Osteoblast (primary cell): ENCODE measurements at regions not wholly inside any gene's neighbourhood (a gene's known extent, or its start where the extent isn't known, plus 50 kb on each side); places are given as distances from the start of the nearest gene placed in this dataset.
A peak's percentile ranks its signal among the peaks of the same experiment; 100 is the strongest.
"Not testable (repeated sequence)": the region's sequence is repeated elsewhere in the genome, so short reads cannot be mapped to it uniquely, and the experiment has no call there.

Experiments
- DNase-seq: peaks from one replicate; pipeline ENCODE4 v3.0.0; 2011; ENCODE audit warnings: low spot score, mixed read lengths; ENCODE audit not compliant: insufficient read length; ENCODE audit errors: missing footprints
- H2AFZ ChIP-seq: 2 replicates; pipeline ENCODE4 v1.6.0; 2011; ENCODE audit warnings: mild to moderate bottlenecking, low read length
- H3K27ac ChIP-seq: 2 replicates; pipeline ENCODE4 v1.5.1; 2011; ENCODE audit warnings: mild to moderate bottlenecking, low read depth, low read length, moderate library complexity
- H3K27me3 ChIP-seq: 2 replicates; pipeline ENCODE4 v1.6.0; 2012; ENCODE audit warnings: mild to moderate bottlenecking, control low read depth, inconsistent platforms, low read length, moderate library complexity; ENCODE audit not compliant: insufficient read depth
- H3K36me3 ChIP-seq: 2 replicates; pipeline ENCODE4 v1.5.1; 2011; ENCODE audit warnings: mild to moderate bottlenecking, low read length, control low read depth, moderate library complexity; ENCODE audit not compliant: insufficient read depth
- H3K4me1 ChIP-seq: 2 replicates; pipeline ENCODE4 v1.5.1; 2011; ENCODE audit warnings: mild to moderate bottlenecking, low read length, control low read depth, moderate library complexity; ENCODE audit not compliant: insufficient read depth
- H3K4me2 ChIP-seq: 2 replicates; pipeline ENCODE4 v1.6.0; 2011; ENCODE audit warnings: mild to moderate bottlenecking, low read length; ENCODE audit not compliant: insufficient read depth
- H3K4me3 ChIP-seq: fragments of 200-600 bp; sonication (generic); 3 replicates; pipeline ENCODE4 v1.5.1; 2012; ENCODE audit warnings: mild to moderate bottlenecking, low read length, inconsistent platforms; ENCODE audit not compliant: insufficient read depth
- H3K79me2 ChIP-seq: 2 replicates; pipeline ENCODE4 v1.6.0; 2012; ENCODE audit warnings: mild to moderate bottlenecking, low read length, control low read depth, inconsistent platforms; ENCODE audit not compliant: insufficient read depth
- H3K9me3 ChIP-seq: 2 replicates; pipeline ENCODE4 v1.5.1; 2011; ENCODE audit warnings: low read depth, low read length, control low read depth
- H4K20me1 ChIP-seq: 2 replicates; pipeline ENCODE4 v1.6.0; 2012; ENCODE audit warnings: mild to moderate bottlenecking, low read length, control low read depth; ENCODE audit not compliant: insufficient read depth
- TF ChIP-seq, protein P1 (sequence below): IDR thresholded peaks from 2 replicates; pipeline ENCODE4 v1.5.1; 2011; ENCODE audit warnings: mild to moderate bottlenecking, low read depth, low read length, moderate library complexity; ENCODE audit errors: extremely low read depth

DNA sequence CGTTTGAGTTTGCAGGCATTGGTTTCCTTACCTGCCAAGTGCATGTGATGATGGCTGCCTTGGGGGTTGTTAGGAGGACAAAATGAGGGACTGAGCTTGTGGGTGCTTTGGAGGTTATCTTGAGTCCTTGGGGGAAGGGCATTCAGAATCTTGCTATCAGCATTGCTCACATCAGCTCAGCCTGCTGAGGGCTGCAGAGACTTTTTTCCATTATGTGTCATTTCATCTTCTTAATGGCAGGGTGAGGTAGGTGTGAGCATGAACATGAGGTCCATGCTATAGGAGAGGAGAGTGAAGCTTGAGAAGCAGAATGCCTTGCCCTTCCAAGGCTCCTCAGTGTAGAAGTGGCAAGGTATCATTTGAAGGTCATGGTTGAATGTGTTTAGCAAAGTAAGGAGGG, 112.3 kb downstream of the MIAT start:
- Histone ChIP-seq H3K9me3 (no peaks in the 10 kb centered on the region), H3K79me2 (no peaks in the 10 kb centered on the region), H3K4me3 (no peak overlapping the region), H3K4me1 (peaks cover 15% of the 10 kb centered on the region), H4K20me1 (no peaks in the 10 kb centered on the region), H3K27ac (peak overlapping the region; percentile 27), H2AFZ (no peak overlapping the region), H3K4me2 (no peak overlapping the region), H3K27me3 (no peaks in the 10 kb centered on the region), H3K36me3 (no peaks in the 10 kb centered on the region)
- TF ChIP-seq, protein P1, sequence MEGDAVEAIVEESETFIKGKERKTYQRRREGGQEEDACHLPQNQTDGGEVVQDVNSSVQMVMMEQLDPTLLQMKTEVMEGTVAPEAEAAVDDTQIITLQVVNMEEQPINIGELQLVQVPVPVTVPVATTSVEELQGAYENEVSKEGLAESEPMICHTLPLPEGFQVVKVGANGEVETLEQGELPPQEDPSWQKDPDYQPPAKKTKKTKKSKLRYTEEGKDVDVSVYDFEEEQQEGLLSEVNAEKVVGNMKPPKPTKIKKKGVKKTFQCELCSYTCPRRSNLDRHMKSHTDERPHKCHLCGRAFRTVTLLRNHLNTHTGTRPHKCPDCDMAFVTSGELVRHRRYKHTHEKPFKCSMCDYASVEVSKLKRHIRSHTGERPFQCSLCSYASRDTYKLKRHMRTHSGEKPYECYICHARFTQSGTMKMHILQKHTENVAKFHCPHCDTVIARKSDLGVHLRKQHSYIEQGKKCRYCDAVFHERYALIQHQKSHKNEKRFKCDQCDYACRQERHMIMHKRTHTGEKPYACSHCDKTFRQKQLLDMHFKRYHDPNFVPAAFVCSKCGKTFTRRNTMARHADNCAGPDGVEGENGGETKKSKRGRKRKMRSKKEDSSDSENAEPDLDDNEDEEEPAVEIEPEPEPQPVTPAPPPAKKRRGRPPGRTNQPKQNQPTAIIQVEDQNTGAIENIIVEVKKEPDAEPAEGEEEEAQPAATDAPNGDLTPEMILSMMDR = no peak
- DNase-seq = no peak

DNA sequence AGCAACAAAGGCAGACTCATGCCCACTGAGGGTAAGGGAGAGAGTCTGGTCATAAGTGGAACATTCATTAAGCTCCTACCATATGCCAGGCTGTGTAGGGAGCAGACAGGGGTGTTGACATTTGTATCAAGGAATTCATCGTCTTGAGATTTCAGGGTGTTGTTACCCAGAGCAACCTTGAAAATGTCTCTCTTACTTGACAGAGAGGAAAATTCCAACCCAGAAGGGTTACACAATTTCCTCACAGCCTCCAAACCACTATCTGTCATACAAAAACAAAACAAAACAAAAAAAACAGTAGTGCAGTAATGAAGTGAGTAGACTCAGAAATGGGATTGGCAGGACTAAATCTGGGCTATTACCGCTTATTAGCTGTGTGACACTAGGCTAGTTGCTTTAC, 113.2 kb downstream of the MIAT start:
- H3K9me3 ChIP-seq = no peaks in the 10 kb centered on the region
- TF ChIP-seq, protein P1 = no peak
- no peak overlapping the region for H3K4me2 ChIP-seq
- H3K79me2 ChIP-seq = no peaks in the 10 kb centered on the region
- H3K4me3 ChIP-seq = no peak overlapping the region
- H3K27ac ChIP-seq = no peak overlapping the region
- H3K36me3 ChIP-seq = no peaks in the 10 kb centered on the region
- no peak for DNase-seq
- no peaks in the 10 kb centered on the region for H4K20me1 ChIP-seq
- no peaks in the 10 kb centered on the region for H3K27me3 ChIP-seq
- H2AFZ ChIP-seq = no peak overlapping the region
- peaks cover 15% of the 10 kb centered on the region for H3K4me1 ChIP-seq

DNA sequence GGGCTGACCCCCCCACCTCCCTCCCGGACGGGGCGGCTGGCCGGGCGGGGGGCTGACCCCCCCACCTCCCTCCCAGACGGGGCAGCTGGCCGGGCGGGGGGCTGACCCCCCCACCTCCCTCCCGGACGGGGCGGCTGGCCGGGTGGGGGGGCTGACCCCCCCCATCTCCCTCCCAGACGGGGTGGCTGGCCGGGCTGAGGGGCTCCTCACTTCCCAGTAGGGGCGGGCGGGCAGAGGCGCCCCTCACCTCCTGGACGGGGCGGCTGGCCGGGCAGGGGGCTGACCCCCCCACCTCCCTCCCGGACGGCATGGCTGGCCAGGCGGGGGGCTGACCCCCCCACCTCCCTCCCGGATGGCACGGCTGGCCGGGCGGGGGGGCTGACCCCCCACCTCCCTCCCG, 115.7 kb downstream of the MIAT start:
- not testable (repeated sequence) for H3K4me2 ChIP-seq, H3K27me3 ChIP-seq, H4K20me1 ChIP-seq, H2AFZ ChIP-seq, H3K4me3 ChIP-seq, DNase-seq, H3K36me3 ChIP-seq, H3K79me2 ChIP-seq, H3K9me3 ChIP-seq, H3K27ac ChIP-seq
- peaks cover 15% of the 10 kb centered on the region for H3K4me1 ChIP-seq

DNA sequence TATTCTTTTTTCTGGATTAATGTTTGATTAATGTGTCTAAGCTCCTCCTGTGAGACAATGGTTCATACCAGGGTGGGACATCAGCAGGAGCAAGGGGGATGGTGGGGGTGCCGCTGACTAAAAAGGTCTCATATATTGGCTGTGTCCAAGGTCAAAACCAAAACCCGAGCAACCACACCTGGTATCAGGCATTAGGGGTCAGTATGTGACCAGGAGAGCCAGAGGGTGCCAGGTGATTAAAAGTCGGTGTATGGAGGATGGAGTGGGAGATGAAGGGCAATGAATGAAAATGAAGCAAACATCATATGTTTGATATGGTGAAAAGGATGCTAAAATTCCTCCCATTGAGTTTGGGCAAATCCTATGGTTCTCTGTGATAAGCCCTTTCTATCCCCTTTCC, 118.0 kb downstream of the MIAT start:
- Histone ChIP-seq H3K27me3 (no peaks in the 10 kb centered on the region), H3K9me3 (peaks cover 5% of the 10 kb centered on the region), H3K4me3 (no peak overlapping the region), H3K4me1 (peaks cover 4% of the 10 kb centered on the region), H2AFZ (no peak overlapping the region), H3K4me2 (no peak overlapping the region), H3K79me2 (no peaks in the 10 kb centered on the region), H3K36me3 (peaks cover 4% of the 10 kb centered on the region), H3K27ac (no peak overlapping the region), H4K20me1 (no peaks in the 10 kb centered on the region)
- TF ChIP-seq, protein P1 = no peak
- no peak for DNase-seq
